Stimulated activated CD4-positive, alpha-beta T cell treated with anti-CD3 and anti-CD28 coated beads, Interleukin-15, amount 100 ng/mL, for 24 hours (primary cell): ENCODE measurements at regions not wholly inside any gene's neighbourhood (a gene's known extent, or its start where the extent isn't known, plus 50 kb on each side); places are given as distances from the start of the nearest gene placed in this dataset.

Source experiments
- DNase-seq: peaks from one replicate; pipeline ENCODE4 v3.0.0-alpha.2; 2020

DNA sequence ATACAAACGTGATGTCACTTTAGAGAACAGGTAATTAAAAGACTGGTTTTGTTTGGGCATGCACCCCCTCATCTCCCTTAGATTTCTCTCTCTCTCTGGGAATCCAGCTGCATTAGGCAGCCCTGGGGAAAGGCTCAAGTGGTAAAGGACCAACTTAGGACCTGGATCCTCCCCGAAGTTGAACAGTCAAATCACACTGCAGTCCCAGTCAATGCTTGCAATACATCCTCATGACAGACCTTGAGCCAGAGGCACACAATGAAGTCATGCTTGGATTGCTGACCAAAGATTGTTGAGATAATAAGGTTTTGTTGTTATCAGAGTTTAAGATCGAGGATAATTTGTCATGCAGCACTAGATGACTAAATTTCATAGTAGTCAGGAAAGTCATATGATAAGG, 1285.8 kb upstream of the NCAM2 start:
- DNase-seq = no peak

DNA sequence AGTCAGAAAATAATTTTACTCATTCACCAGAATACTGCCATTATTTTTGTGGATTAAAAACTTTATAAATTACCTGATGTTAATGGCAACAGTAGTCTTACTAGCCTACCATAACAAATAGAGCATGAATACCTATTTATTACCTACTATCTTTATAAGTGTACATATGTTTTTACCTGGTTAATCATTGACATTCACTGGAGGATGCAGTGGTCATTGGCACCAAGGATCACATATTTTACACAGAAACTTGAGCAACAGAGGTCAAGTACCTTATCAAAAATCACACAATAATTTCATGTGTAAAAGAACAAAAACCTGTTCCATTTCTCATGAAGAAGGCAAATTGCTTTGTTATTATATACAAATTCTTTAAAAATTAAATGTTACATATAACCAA, 1284.9 kb upstream of the NCAM2 start:
- no peak for DNase-seq

DNA sequence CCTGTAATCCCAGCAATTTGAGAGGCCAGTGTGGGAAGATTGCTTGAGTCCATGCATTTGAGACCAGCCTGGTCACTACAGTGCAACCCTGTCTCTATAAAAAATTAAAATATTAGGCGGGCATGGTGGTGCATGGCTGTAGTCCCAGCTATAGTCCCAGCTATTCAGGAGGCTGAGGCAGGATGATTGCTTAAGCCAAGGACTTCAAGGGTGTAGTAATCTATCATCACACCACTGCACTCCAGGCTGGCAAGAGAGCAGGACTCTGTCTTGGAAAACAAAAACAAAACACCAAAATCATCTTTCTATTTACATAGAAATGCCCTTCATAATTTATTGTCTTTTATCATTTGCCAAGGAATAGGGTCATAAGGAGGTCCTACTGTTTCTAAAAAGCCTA, 1274.1 kb upstream of the NCAM2 start:
- no peak for DNase-seq

DNA sequence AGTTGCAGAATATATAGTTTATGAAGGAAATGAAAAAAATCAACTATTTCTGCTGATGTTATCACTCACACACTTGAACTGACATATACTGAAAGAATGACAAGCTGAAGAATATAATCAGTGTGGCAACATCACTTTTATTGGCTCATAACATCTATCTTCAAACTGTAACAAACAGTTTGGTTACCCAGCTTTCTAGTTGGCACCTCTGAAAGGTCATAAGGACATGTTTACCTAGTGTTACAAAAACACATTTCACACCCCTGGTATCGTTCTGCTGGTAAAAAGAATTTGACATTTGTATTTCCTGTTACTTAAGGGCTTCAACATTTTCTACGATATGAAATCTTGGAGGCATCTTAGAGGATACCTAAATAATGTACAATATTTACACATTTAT, 1267.0 kb upstream of the NCAM2 start:
- no peak for DNase-seq

DNA sequence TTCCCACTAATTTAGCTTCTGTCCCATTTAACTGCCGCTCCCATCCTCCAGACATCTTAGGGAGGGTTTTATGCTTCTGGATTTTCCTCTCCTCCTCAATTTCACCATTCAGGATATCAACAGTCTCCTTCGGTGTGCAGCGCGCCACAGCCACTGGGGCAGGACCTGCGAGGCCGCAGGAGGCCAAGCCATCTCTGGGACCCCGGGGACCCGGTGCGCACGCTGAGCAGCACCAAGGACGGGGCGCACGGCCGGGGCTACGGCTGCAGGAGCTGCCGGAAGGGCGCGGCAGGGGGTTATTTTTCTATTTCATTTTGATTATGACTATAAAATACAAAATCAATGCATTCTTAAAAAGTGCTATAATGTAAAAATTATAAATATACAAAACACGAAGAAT, 1238.4 kb upstream of the NCAM2 start:
- no peak for DNase-seq

DNA sequence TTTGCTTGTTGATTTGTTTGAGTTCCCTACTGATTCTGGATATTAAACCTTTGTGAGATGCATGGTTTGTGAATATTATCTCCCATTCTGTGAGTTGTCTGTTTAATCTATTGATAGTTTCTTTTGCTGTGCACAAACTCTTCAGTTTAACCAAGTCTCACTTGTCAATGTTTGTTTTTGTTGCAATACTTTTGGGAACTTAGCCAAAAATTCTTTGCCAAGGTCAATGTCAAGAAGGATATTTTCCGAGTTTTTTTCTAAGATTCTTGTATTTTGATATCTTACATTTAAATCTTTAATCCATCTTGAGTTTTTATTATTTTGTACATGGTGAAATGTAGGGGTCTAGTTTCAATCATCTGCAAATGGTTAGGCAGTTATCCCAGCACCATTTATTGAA, 1230.7 kb upstream of the NCAM2 start:
- no peak for DNase-seq

DNA sequence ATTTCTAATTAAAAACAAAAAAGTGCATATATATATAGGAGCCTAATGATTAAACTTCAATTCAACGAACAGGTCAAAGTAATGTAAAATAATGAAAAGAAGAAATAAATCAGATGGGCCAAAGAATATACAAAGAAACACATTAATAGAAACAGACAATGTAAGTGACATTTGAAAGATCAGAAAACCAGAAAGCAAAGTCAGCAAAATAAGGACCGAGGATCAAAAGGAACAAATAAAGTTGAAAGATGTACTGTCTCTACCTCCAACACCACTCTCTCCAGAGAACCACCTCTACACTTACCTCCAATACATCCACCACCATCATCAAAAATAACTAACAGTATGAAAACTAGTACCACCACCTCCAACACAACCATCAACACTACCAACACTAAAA, 1226.3 kb upstream of the NCAM2 start:
- DNase-seq = no peak

DNA sequence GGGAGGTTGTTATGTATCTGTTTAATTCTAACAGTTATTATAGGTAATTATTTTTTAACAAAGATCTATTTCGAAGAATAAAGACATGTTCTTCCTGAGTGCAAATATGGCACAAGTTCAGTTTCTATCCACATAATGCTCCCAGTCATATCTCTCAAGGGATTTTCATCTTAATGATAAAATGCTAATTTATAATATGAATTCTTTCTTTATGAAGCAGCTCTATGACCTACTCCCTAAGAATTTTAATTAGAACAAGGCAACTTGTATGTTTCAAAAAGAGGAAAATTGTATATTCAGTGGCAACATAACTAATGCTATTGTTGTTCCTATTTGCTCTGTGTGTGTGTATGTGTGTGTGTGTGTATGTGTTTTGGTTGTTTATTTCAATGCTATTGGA, 1222.1 kb upstream of the NCAM2 start:
- no peak for DNase-seq

DNA sequence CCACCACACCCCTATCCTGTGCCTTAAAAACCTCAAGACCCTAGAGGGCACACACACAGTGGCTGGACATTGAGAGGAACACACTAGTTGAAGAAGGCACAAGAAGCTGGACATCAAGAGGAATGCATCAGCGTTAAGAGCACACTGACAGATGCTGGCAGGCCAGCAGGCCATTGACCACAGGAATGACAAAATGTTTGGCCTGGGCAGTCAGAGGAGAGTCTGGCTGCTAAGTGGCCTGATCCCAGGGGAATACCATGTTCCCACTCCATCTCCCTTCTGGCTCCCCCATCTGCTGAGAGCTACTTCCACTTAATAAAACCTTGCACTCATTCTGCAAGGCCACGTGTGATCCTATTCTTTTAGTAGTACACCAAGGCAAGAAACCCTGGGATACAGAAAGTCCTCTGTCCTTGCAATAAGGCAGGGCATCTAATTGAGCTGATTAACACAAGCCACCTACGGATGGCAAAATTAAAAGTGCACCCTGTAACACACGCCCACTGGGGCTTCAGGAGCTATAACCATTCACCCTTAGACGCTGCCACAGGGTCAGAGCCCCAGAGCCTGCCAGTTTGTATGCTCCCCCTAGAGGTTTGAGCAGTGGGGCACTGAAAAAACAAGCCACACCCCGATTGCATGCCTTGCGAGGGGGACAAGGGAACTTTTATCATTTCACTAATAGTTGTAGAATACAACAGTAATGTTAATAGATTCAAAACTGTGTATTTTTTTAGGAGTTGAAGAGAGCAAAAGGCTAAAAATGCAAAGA, 1216.1 kb upstream of the NCAM2 start:
- no peak for DNase-seq

DNA sequence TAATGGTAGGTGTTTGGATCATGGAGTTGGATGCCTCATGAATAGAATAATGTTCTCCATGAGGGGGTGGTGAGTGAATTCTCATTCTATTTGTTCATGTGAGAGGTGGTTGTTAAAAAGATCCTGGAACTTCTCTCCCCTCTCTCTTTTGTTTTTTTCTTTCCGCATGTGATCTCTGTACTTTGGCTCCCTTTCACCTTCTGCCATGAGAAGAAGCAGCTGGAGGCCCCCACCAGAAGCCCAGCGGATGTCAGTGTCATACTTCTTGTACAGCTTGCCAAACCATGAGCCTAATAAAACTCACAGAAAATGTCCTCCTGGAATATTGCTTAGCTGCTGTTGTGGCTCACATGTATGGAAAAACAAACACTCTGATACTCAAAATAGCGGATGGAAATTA, 1212.3 kb upstream of the NCAM2 start:
- DNase-seq = no peak

DNA sequence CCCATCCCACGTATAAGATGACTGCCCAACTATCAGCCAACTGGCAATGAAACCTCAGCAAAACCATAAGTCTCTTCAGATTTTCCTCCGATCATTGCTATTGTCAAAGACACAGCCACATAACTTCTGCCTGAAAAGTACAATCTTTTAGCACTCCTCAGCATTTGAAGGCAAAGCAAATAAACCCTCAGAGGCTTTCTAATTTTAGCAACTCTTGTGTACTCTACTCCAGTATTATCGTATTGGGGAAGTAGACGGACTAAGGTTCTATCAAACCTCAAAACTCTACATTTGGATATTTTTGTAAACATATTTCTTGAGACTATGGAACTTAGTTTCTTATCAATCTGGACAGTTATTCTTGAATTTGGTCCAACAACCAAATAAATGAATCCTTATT, 1206.2 kb upstream of the NCAM2 start:
- no peak for DNase-seq

DNA sequence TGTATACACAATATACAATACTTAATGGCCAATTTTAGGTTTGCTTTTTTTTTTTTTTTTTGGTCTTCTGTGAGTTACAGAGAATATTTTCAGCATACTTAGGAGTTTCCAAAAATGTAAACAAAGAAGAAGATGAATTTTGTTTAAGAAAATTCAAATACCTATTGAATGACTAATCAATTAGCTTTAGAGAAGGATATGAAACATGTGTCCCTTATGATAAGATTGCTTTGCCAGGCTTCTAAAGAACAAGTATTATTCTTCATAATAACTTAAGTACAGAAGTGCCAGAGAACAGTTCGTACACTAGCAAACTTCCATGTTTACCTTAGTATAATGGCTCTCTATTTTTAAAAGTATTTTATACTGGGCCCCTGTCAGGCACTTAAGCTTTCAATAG, 1191.0 kb upstream of the NCAM2 start:
- no peak for DNase-seq

DNA sequence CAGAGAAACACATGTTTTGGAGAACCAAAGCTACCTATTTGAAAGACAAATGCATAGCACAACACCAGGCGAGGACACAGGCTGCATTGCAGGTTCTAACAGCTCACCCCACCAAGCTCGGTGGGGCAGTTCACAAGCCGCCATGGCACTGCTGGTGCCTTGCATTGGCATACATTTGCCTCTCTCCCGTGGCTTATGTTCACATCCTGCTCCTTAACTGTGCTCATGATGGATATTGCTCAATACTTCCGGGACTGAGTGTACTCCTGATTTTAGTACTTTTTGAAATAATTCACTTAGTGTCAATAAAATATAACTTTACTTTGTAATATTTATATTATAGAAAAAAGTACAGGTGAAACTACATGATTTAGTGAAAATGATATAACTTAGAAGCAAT, 1187.4 kb upstream of the NCAM2 start:
- no peak for DNase-seq

DNA sequence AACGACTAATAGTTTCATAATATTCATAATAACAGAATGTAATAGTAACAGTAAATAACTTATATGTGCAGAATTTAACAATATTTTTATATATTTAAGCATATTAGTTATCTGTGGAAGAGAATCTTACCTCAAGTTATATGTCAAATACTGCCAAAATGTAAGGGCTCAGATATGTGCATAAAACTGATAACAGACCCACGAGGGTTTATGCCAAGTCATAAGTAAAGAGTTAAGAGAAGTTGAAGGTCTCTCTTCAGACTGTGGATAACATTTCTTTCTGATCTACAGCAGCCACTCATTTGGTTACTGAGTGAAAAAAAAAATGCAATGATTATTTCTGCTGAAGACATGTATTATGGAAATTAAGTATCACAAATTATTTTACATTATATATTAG, 1167.8 kb upstream of the NCAM2 start:
- DNase-seq = no peak

DNA sequence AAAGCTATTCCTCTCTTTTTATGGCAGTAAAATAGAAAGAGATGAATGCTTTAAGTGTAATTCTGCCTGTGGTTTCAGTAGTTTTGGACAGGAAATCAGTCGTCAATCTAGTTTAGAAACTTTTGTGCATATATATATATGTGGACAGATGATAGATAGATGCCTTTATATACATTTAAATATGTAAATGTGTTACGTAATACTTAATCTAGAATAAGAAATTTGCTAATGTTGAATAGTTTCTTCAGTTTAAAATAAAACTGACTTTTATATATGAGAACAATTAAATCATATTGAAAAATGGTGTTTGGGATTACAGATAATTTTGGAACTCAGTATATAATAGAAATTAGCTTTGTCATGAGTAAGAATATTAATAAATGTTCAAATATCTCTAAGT, 1165.7 kb upstream of the NCAM2 start:
- DNase-seq = no peak

DNA sequence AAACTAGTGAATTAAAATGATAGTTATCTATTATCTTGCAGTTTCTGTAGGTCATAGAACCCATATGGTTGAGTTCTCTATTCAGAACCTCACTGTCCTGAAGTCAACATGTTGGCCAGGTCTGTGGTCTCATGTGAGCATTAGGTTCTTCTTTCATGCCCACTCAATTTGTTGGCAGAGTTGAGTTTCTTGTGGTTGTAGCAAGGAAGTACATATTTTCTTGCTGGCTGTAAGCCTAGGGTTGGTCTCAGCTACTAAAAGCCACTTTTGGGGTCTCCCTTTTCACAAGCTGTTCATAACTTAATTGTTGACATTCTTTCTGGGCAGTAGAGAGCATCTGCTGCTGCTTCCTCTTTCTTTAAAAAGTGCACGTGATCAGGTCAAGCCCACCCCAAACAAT, 1165.1 kb upstream of the NCAM2 start:
- no peak for DNase-seq

DNA sequence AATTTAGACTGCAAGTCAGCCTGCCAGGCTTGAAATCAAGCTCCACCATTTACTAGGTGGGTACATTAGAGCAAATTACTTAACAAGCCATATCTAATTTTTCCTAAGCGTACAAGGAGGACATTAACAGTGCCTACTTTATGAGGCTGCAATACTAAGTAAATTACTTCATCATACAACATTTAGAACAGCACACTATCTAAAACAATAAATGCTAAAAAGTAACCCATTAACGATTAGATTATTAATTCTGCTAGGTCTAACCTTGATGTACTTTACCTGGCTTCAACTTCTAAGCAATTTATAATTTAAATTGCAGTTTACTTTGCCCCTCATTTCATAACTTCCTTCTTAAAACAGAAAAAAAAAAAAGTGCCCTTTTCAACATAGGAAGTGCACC, 1155.6 kb upstream of the NCAM2 start:
- no peak for DNase-seq

DNA sequence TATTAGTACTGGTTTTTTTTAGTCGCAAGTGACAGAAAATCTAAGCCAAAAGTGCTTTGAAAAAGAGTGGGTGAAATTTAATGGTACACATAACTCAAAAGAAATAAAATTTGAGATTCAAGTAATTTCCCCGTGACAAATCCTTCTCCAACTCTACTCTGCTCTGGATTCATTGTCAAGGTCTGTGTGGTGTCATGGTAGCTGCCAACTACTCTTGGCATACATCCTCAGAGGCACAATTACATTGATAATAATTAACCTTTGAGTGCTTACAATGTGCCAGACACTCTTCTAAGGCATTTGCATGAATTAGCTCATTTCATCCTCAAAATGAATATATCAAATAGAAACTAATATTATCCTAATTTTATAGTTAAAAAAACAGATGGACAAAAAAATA, 1153.9 kb upstream of the NCAM2 start:
- no peak for DNase-seq

DNA sequence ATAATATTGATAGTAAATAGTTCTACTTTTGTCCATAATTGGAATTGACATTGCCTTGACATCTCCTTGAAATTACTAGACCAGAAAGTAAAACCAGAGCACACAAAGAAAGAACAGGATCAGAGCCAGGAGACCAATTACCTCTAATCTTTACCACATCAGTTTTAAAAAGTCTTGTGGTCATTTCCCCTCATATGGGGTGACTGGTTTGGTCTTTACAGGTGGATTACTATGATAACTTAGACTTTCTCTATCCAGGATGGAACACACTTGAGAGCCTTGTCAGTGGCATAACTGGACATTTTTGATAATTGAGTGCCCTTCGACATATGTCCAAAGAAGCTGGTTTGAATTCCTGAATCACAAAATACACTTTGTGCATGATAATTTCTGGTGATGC, 1148.1 kb upstream of the NCAM2 start:
- DNase-seq = no peak

DNA sequence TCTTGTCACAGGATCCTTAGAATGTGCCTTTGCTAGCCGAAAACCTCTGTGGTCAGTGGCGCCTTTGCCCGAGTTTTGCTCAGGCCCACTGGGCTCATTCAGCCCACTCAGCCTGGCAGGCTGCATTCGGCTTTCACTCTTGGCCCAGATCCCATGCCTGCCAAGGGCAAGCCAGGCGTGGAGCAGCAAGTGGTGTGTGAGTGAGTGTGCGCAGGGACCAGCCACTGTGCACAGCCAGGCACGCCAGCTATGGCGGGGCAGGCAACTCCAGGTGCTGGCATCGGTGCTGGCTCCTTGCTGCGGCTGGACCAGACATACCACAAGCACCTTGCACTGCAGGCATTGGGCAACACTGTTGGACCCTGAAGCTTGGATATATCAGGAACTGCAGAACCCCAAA, 1145.1 kb upstream of the NCAM2 start:
- DNase-seq = no peak

DNA sequence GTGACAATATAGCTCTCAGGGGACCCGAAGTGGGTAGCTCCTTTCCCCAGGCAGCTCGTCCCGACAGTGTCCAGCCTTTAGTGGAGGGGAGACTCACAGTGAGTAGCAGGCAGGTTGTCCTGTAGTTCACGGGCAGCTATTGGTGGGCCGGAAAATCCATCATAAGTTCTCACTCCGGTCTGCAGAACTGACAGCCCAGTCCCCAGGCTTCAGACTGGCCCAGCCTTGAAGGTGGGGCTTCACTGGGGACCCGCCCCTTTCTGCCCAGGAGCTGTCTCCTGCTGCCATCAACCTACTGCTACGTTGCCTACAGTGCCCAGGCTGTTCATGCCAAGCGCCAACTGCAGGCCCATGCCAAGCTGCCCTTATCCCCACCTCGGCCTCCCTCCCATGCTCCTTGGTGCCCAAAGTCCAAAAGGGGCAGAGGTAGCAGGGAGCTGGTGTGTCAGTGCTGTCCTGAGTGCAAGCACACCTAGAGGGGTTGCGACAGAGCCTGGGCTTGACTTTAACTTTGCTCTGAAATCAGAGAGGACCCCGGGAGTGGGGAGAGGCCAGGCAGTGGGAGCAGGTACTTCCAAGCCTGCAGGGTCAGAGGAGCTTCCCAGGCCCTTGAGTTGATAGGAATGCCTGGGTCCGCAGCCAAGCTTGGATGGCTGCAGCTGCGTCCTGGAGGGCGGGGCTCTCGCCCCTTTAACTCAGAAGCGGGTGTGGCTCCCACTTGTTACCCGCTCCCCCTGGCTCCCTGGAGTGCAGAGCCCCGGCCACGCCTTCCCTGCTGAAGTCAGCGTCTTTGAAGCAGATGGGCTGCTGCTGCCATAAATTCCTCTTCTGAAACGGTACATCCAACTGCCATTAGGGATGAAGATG, 1144.3 kb upstream of the NCAM2 start:
- no peak for DNase-seq

DNA sequence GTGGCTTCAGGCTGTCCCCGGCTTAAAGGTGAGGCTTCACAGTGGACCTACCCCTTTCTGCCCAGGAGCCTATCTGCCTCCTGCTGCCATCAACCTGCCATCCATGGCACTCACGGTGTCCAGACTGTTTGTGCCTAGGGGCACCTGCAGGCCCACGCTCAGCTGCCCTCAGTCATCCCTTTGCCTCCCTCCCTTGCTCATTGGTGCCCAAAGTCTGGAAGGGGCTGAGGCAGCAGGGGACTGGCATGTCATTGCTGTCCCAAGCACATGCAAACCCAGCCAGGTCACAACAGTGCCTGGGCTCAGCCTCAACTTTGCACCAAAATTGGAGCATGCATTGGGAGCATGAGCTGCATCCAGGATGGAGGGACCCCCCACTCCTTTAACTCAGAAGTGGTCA, 1142.7 kb upstream of the NCAM2 start:
- no peak for DNase-seq

DNA sequence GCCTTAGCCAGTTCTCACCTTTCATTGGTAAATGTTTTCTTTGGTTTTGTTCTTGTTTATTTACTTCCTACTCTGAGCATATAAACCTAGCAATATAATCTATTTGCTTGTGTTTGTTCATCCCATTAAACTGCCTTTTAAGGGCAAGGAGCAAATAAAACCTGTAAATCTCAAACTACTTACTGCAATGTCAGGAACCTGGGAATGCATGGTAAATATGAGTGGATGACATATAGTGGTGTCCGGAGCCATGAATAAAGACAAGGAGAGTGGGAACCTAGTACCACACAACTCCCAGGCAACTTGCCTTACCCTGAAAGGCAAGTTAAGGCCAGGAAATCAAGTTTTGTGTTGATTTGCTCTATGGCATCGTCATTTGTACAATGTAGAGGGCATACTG, 1133.7 kb upstream of the NCAM2 start:
- no peak for DNase-seq

DNA sequence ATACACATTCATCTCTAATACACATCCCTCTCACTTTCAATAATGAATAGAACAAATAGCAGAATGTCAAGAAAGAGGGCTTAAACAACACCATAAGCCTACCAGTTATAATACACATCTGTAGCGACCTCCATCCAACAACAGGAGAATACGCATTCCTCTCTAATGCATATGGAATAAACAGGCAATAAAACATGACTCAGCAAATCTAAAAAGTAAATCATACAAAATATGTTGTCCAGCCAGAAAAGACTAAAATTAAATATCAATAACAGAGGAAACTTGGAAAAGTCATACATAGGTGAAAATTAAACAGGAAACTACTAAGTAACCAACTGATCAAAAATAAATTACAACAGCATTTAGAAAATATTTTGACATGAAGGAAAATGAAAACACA, 1127.5 kb upstream of the NCAM2 start:
- no peak for DNase-seq

DNA sequence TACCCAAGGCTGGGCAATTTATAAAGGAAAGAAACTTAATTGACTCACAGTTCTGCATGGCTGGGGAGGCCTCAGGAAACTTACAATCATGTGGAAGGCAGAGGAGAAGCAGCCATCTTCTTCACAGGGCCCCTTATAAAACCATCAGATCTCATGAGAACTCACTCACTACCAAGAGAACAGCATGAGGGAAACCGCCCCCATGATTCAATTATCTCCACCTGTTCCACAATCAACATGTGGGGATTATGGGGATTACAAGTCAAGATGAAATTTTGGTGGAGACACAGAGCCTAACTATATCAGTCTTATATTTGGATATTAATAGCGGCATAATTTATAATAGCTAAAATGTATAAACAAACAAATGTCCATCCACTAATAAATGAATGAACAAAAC, 1123.7 kb upstream of the NCAM2 start:
- DNase-seq = no peak
